AG09319 (cell line): ENCODE measurements at regions not wholly inside any gene's neighbourhood (a gene's known extent, or its start where the extent isn't known, plus 50 kb on each side); places are given as distances from the start of the nearest gene placed in this dataset.

ENCODE experiments used
- DNase-seq: peaks from one replicate; pipeline ENCODE4 v3.0.0-alpha.2; 2010; ENCODE audit warnings: low read depth; ENCODE audit errors: extremely low read depth
- CTCF ChIP-seq: IDR thresholded peaks from 2 replicates; pipeline ENCODE4 v1.5.1; 2011; ENCODE audit warnings: low read depth, mild to moderate bottlenecking, inconsistent platforms, low read length, moderate library complexity

- no peak for TF ChIP-seq CTCF
- no peak for DNase-seq
Measured at GRCh38 chr1:30409476-30410152, 313.8 kb downstream of the MATN1 start.

GRCh38 chr1:30407865-30408580, 315.4 kb downstream of the MATN1 start:
- no peak for DNase-seq
- no peak for TF ChIP-seq CTCF

GRCh38 chr1:30406996-30407864, 316.2 kb downstream of the MATN1 start:
- no peak for DNase-seq
- no peak for TF ChIP-seq CTCF

- TF ChIP-seq CTCF: no peak
- no peak for DNase-seq
Measured at GRCh38 chr1:30405631-30406212, 317.7 kb downstream of the MATN1 start.

GRCh38 chr1:30405081-30405480, 318.3 kb downstream of the MATN1 start:
- no peak for DNase-seq
- no peak for TF ChIP-seq CTCF

GRCh38 chr1:30404341-30404740, 319.0 kb downstream of the MATN1 start:
- no peak for TF ChIP-seq CTCF
- no peak for DNase-seq
